ENCODE measurements at regions not wholly inside any gene's neighbourhood (a gene's known extent, or its start where the extent isn't known, plus 50 kb on each side); places are given as distances from the start of the nearest gene placed in this dataset.

GRCh38 chr12:107396991-107397390 is 288.6 kb upstream of the PWP1 start:
- DNase-seq (ENCODE audit: low spot score), result no peak
- Histone ChIP-seq H3K36me3 (replicated peaks; ENCODE audit: insufficient read depth, low read depth) (no peaks in the 10 kb centered on the region), H4K20me1 (ENCODE audit: insufficient read depth, poor library complexity, severe bottlenecking) (no peaks in the 10 kb centered on the region), H3K27me3 (no peaks in the 10 kb centered on the region), H3K9me2 (replicated peaks; ENCODE audit: insufficient read depth) (no peaks in the 10 kb centered on the region), H3K4me2 (no peak overlapping the region), H3K4me1 (ENCODE audit: insufficient read depth) (no peaks in the 10 kb centered on the region), H3K79me2 (no peaks in the 10 kb centered on the region), H3K27ac (no peak overlapping the region), H2AFZ (no peak overlapping the region), H3K4me3 (no peak overlapping the region), H3K9me3 (ENCODE audit: low read depth) (no peaks in the 10 kb centered on the region)
- WGBS (ENCODE audit: low lambda C conversion rate, missing lambda C conversion rate), result 75% methylated on average over 7 of the region's 7 CpGs
- TF ChIP-seq EZH2phosphoT487 (IDR thresholded peaks at IDR 0.05; ENCODE audit: low read depth, severe bottlenecking, unreplicated experiment) (no peak), CTCF (IDR thresholded peaks at IDR 0.05; ENCODE audit: poor library complexity) (no peak), EZH2 (IDR thresholded peaks at IDR 0.05; ENCODE audit: borderline replicate concordance) (no peak)

DNA sequence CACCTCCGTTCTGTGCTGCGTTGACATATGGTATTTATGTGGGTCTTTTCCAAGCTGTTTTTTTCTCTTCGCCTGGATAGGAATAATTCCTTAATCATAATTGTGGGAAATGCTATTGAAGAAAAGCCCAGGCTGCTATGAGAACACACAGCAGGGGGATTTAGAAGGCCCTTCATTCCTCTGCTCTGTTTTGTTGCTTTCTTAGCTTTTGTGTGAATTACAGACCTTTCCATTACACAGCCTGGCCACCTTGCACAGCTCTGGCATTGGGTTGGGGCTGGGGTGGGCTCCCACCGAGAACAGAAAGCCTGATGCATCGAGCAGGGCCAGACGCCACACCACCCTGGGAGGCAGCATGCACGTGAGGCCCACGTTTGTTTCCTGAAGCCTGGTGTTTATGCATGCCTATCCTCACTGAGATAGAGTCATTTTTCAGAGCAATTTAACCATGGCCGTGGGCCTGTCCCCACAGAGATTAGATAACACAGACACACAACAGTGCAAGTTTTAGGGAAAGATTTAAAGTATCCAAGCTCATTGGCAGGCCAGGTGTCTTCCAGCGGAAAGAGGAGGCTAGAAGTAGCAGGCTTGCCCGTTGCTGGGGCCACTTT is 287.6 kb upstream of the PWP1 start:
- Histone ChIP-seq H3K79me2 (no peaks in the 10 kb centered on the region), H2AFZ (no peak overlapping the region), H3K9me2 (replicated peaks; ENCODE audit: insufficient read depth) (no peaks in the 10 kb centered on the region), H3K4me1 (ENCODE audit: insufficient read depth) (no peaks in the 10 kb centered on the region), H3K4me2 (no peak overlapping the region), H4K20me1 (ENCODE audit: insufficient read depth, poor library complexity, severe bottlenecking) (no peaks in the 10 kb centered on the region), H3K27me3 (no peaks in the 10 kb centered on the region), H3K4me3 (no peak overlapping the region), H3K36me3 (replicated peaks; ENCODE audit: insufficient read depth, low read depth) (no peaks in the 10 kb centered on the region), H3K9me3 (ENCODE audit: low read depth) (no peaks in the 10 kb centered on the region), H3K27ac (no peak overlapping the region)
- no peak for TF ChIP-seq CTCF (IDR thresholded peaks at IDR 0.05; ENCODE audit: poor library complexity)
- TF ChIP-seq EZH2 (IDR thresholded peaks at IDR 0.05; ENCODE audit: borderline replicate concordance), result no peak
- TF ChIP-seq EZH2phosphoT487 (IDR thresholded peaks at IDR 0.05; ENCODE audit: low read depth, severe bottlenecking, unreplicated experiment), result no peak
- 54% methylated on average over 11 of the region's 11 CpGs for WGBS (ENCODE audit: low lambda C conversion rate, missing lambda C conversion rate)
- no peak for DNase-seq (ENCODE audit: low spot score)

DNA sequence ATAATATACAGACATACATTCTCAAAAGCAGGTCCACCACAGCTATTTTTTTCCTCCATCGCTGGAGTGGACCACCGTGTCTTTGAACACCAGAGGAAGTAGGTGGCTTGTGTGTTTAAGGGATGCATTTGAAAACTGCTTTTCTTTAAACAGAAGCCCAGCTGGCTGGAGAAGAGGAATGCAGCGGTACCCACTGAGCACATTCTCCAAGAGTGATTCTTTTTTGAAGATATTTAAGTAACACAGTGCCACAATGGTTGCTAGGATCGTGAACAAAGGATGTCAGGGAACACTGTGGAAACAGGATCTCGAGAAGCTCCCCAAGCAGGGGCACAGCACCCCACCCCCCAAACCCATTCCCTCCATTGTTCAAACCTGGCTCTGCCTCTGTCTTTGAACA is 286.6 kb upstream of the PWP1 start:
- Histone ChIP-seq H2AFZ (no peak overlapping the region), H3K9me2 (replicated peaks; ENCODE audit: insufficient read depth) (no peaks in the 10 kb centered on the region), H3K79me2 (no peaks in the 10 kb centered on the region), H3K9me3 (ENCODE audit: low read depth) (no peaks in the 10 kb centered on the region), H3K27ac (no peak overlapping the region), H3K4me3 (no peak overlapping the region), H4K20me1 (ENCODE audit: insufficient read depth, poor library complexity, severe bottlenecking) (no peaks in the 10 kb centered on the region), H3K36me3 (replicated peaks; ENCODE audit: insufficient read depth, low read depth) (no peaks in the 10 kb centered on the region), H3K27me3 (no peaks in the 10 kb centered on the region), H3K4me2 (no peak overlapping the region), H3K4me1 (ENCODE audit: insufficient read depth) (no peaks in the 10 kb centered on the region)
- WGBS (ENCODE audit: low lambda C conversion rate, missing lambda C conversion rate), result 73% methylated on average over 5 of the region's 5 CpGs
- DNase-seq (ENCODE audit: low spot score), result no peak
- TF ChIP-seq CTCF (IDR thresholded peaks at IDR 0.05; ENCODE audit: poor library complexity), result no peak
